ENCODE measurements at regions not wholly inside any gene's neighbourhood (a gene's known extent, or its start where the extent isn't known, plus 50 kb on each side); places are given as distances from the start of the nearest gene placed in this dataset.

GRCh38 chr11:115737875-115738274, 233.7 kb upstream of the CADM1 start:
- Histone ChIP-seq H3K9me3 (ENCODE audit: control insufficient read depth, insufficient read depth, low read depth, low read length) (no peaks in the 10 kb centered on the region), H3K27ac (ENCODE audit: low read length) (no peak overlapping the region), H3K36me3 (ENCODE audit: control insufficient read depth, insufficient read depth, low read length) (no peaks in the 10 kb centered on the region), H3K4me3 (ENCODE audit: low read depth in 2 of 2, low read length in 2 of 2) (no peak overlapping the region), H3K4me1 (ENCODE audit: control insufficient read depth, insufficient read depth, low read length) (no peaks in the 10 kb centered on the region), H3K27me3 (ENCODE audit: control insufficient read depth, insufficient read depth, low read length) (no peaks in the 10 kb centered on the region)
- in situ Hi-C loops (cut with HindIII; ENCODE audit: low pct_unique_long_range_greater_than_20kb, low sequenced_read_pairs) (no loop called here), intact Hi-C loops (cut with micrococcal nuclease; ENCODE audit: unreplicated experiment) (no loop called here)
- DNase-seq (ENCODE audit: low read depth, low spot score) (no peak), ATAC-seq (no peak)
- ChIA-PET CTCF (no interaction called here), POLR2A (no interaction called here)
- TF ChIP-seq, protein P1, sequence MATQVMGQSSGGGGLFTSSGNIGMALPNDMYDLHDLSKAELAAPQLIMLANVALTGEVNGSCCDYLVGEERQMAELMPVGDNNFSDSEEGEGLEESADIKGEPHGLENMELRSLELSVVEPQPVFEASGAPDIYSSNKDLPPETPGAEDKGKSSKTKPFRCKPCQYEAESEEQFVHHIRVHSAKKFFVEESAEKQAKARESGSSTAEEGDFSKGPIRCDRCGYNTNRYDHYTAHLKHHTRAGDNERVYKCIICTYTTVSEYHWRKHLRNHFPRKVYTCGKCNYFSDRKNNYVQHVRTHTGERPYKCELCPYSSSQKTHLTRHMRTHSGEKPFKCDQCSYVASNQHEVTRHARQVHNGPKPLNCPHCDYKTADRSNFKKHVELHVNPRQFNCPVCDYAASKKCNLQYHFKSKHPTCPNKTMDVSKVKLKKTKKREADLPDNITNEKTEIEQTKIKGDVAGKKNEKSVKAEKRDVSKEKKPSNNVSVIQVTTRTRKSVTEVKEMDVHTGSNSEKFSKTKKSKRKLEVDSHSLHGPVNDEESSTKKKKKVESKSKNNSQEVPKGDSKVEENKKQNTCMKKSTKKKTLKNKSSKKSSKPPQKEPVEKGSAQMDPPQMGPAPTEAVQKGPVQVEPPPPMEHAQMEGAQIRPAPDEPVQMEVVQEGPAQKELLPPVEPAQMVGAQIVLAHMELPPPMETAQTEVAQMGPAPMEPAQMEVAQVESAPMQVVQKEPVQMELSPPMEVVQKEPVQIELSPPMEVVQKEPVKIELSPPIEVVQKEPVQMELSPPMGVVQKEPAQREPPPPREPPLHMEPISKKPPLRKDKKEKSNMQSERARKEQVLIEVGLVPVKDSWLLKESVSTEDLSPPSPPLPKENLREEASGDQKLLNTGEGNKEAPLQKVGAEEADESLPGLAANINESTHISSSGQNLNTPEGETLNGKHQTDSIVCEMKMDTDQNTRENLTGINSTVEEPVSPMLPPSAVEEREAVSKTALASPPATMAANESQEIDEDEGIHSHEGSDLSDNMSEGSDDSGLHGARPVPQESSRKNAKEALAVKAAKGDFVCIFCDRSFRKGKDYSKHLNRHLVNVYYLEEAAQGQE (IDR thresholded peaks at IDR 0.05; ENCODE audit: insufficient read depth in 1 of 2, low read depth in 2 of 2, low read length in 1 of 2), result no peak
- TF ChIP-seq TCF7L2 (IDR thresholded peaks at IDR 0.05; ENCODE audit: low read depth, low read length) (no peak), SIN3A (IDR thresholded peaks at IDR 0.05; ENCODE audit: borderline replicate concordance, insufficient read depth, low read depth, low read length) (no peak), POLR2AphosphoS5 (IDR thresholded peaks at IDR 0.05; ENCODE audit: low read depth, low read length) (no peak)
- TF ChIP-seq, protein P2, sequence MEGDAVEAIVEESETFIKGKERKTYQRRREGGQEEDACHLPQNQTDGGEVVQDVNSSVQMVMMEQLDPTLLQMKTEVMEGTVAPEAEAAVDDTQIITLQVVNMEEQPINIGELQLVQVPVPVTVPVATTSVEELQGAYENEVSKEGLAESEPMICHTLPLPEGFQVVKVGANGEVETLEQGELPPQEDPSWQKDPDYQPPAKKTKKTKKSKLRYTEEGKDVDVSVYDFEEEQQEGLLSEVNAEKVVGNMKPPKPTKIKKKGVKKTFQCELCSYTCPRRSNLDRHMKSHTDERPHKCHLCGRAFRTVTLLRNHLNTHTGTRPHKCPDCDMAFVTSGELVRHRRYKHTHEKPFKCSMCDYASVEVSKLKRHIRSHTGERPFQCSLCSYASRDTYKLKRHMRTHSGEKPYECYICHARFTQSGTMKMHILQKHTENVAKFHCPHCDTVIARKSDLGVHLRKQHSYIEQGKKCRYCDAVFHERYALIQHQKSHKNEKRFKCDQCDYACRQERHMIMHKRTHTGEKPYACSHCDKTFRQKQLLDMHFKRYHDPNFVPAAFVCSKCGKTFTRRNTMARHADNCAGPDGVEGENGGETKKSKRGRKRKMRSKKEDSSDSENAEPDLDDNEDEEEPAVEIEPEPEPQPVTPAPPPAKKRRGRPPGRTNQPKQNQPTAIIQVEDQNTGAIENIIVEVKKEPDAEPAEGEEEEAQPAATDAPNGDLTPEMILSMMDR (IDR thresholded peaks at IDR 0.05), result no peak
- BruUV-seq (replicated peaks), result no TSS peak

DNA sequence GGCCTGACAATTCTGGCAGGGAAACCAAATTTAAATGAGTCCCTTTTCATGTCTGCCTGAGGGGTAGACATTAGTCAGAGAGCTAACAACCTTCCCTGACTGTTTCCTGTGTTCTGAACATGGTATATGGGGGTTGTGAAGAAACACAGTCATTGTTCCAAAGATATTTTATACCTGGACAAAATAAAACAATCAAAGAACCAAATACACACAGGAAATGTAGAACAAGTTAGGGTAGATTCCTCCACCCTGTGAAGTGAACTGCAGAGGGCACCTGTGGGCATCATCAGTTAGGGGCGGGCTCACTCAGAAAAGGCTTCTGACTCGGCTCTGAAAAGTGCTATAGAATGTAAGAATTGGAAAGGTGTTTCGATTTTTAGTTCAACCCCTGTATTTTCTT, 231.9 kb upstream of the CADM1 start:
- ATAC-seq, result no peak
- intact Hi-C loops (cut with micrococcal nuclease; ENCODE audit: unreplicated experiment), result no loop called here
- CTCF ChIA-PET, result no interaction called here

More for the DNA sequence above, 231.9 kb upstream of the CADM1 start:
- Histone ChIP-seq H3K4me1 (ENCODE audit: control insufficient read depth, insufficient read depth, low read length) (no peaks in the 10 kb centered on the region), H3K36me3 (ENCODE audit: control insufficient read depth, insufficient read depth, low read length) (no peaks in the 10 kb centered on the region), H3K27ac (ENCODE audit: low read length) (no peak overlapping the region), H3K27me3 (ENCODE audit: control insufficient read depth, insufficient read depth, low read length) (no peaks in the 10 kb centered on the region), H3K9me3 (ENCODE audit: control insufficient read depth, insufficient read depth, low read depth, low read length) (no peaks in the 10 kb centered on the region), H3K4me3 (ENCODE audit: low read depth in 2 of 2, low read length in 2 of 2) (no peak overlapping the region)
- no peak for DNase-seq (ENCODE audit: low read depth, low spot score)
- POLR2A ChIA-PET, result no interaction called here
- in situ Hi-C loops (cut with HindIII; ENCODE audit: low pct_unique_long_range_greater_than_20kb, low sequenced_read_pairs), result no loop called here
- TF ChIP-seq, protein P2 (IDR thresholded peaks at IDR 0.05), result no peak
- TF ChIP-seq SIN3A (IDR thresholded peaks at IDR 0.05; ENCODE audit: borderline replicate concordance, insufficient read depth, low read depth, low read length) (no peak), POLR2AphosphoS5 (IDR thresholded peaks at IDR 0.05; ENCODE audit: low read depth, low read length) (no peak), TCF7L2 (IDR thresholded peaks at IDR 0.05; ENCODE audit: low read depth, low read length) (no peak)
- TF ChIP-seq, protein P1 (IDR thresholded peaks at IDR 0.05; ENCODE audit: insufficient read depth in 1 of 2, low read depth in 2 of 2, low read length in 1 of 2), result no peak
- no TSS peak for BruUV-seq (replicated peaks)
